Osteocyte (in vitro differentiated cells): ENCODE measurements at regions not wholly inside any gene's neighbourhood (a gene's known extent, or its start where the extent isn't known, plus 50 kb on each side); places are given as distances from the start of the nearest gene placed in this dataset.
"Not testable (repeated sequence)": the region's sequence is repeated elsewhere in the genome, so short reads cannot be mapped to it uniquely, and the experiment has no call there.

Experiments used
- DNase-seq: peaks from one replicate; pipeline ENCODE4 v3.0.0; 2021; ENCODE audit warnings: mixed read lengths; ENCODE audit not compliant: unreplicated experiment; ENCODE audit errors: extremely low spot score
- H3K27ac Mint-ChIP-seq: one replicate; pipeline ENCODE4 v1.8.0; 2021; ENCODE audit warnings: mild to moderate bottlenecking, mixed read lengths; ENCODE audit not compliant: unreplicated experiment
- H3K27me3 Mint-ChIP-seq: one replicate; pipeline ENCODE4 v1.8.0; 2021; ENCODE audit warnings: mixed read lengths; ENCODE audit not compliant: unreplicated experiment
- H3K36me3 Mint-ChIP-seq: one replicate; pipeline ENCODE4 v1.8.0; 2021; ENCODE audit warnings: mixed read lengths; ENCODE audit not compliant: unreplicated experiment
- H3K4me1 Mint-ChIP-seq: one replicate; pipeline ENCODE4 v1.8.0; 2021; ENCODE audit warnings: mixed read lengths; ENCODE audit not compliant: unreplicated experiment
- H3K4me3 Mint-ChIP-seq: one replicate; pipeline ENCODE4 v1.8.0; 2021; ENCODE audit warnings: mild to moderate bottlenecking, moderate library complexity, mixed read lengths; ENCODE audit not compliant: unreplicated experiment
- H3K9me3 Mint-ChIP-seq: one replicate; pipeline ENCODE4 v1.8.0; 2021; ENCODE audit warnings: mixed read lengths; ENCODE audit not compliant: unreplicated experiment
- CTCF ChIP-seq: fragments of 200-600 bp; sonication (generic); IDR thresholded peaks from 2 replicates; pipeline ENCODE4 v1.5.0; 2021; ENCODE audit warnings: antibody characterized with exemption, mild to moderate bottlenecking, moderate library complexity

DNA sequence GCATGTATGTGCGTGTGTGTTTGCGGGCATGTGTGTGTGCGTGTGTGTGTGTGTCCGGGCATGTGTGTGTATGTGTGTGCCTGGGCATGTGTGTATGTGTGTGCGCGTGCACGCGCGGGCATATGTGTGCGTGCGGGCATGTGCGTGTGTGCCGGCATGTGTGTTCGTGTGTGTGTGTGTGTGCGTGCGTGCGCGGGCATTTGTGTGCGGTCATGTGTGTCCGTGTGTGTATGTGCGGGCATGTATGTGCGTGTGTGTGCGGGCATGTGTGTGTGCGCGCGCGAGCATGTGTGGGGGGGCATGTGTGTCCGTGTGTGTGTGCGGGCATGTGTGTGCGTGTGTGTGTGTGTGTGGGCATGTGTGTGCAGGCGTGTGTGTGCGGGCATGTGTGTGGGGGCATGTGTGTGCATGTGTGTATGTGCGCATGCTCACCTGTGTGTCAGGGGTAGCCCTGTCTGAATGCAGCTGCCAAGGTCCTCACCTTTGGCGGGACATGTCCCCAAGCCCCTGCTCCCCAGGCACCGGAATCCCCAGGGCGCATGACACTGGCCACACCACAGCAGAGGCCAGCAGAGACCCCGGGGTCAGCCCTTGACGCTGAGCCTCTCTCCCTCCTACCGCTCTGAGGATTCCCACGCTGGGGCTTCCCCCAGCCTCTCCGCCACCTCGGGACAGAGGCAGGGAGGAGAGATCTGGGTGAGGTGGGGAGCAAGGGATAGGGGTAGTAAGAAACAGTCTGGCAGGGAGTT is 109.5 kb upstream of the NCOR2 start:
- peaks cover 48% of the 10 kb centered on the region for H3K4me1 Mint-ChIP-seq
- H3K4me3 Mint-ChIP-seq = no peak overlapping the region
- DNase-seq = no peak
- no peaks in the 10 kb centered on the region for H3K27me3 Mint-ChIP-seq
- no peak for TF ChIP-seq CTCF
- H3K27ac Mint-ChIP-seq = no peak overlapping the region
- H3K9me3 Mint-ChIP-seq = no peaks in the 10 kb centered on the region
- no peaks in the 10 kb centered on the region for H3K36me3 Mint-ChIP-seq

DNA sequence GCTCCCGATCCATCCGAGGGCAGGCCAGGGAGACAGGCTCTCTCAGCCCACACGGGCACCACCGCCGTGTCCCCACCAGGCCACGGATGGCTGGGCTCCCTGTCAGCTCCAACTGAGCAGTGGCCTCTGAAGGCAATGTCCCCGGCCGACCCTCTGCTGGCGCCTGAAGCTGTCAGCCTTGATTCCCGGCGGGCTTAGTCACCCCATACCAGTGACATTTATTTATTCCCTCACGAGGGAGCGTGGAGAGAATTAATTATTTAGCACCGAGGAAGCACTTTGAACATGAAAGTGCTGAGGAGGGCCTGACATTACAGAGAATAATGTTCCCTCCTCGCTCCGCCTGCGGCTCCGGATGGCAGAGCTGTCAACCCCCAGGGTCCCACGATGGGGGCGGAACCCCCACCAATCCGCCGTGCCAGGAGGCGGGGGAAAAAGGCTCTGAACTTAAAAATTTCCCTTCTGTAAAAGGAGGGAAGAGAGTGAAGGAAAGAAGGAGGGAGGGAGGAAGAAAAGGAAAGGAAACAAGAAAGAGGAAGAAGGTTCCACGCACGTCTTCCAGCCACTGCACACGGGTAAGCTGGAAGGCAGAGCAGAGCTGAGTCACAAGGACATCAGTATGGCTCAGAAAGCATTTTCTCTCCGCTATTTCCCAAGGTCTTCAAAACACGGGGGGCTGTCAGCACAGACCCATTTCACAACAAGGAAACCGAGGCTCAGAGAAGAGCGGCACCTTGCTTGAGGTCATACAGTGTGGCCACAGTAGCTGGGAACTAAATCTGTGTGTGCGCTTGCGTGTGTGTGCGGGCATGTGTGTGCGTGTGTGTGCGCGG is 108.7 kb upstream of the NCOR2 start:
- no peak for TF ChIP-seq CTCF
- peaks cover 40% of the 10 kb centered on the region for H3K4me1 Mint-ChIP-seq
- H3K36me3 Mint-ChIP-seq = no peaks in the 10 kb centered on the region
- peak overlapping the region; percentile 76 for H3K27ac Mint-ChIP-seq
- no peaks in the 10 kb centered on the region for H3K27me3 Mint-ChIP-seq
- no peak for DNase-seq
- no peaks in the 10 kb centered on the region for H3K9me3 Mint-ChIP-seq
- H3K4me3 Mint-ChIP-seq = peak overlapping the region; percentile 47

DNA sequence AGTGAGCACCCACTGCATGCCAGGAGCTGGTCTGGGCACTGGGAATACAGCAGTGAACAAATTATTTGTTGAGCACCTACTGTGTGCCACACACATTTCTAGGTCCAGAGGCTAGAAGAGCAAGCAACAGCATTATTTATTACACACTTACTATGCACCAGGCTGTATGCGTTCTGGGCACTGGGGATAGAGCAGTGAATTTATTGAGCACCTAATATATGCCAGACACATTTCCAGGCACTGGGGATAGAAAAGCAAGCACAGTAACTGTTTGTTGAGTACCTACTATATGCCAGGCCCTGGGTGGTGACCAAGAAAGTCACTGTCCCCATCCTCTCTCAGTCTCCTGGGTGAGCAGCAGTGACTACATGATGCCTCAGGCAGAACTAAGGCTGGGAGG is 107.5 kb upstream of the NCOR2 start:
- no peak for DNase-seq
- Mint-ChIP-seq H3K9me3 (no peaks in the 10 kb centered on the region), H3K4me3 (no peak overlapping the region), H3K36me3 (no peaks in the 10 kb centered on the region), H3K4me1 (peaks cover 36% of the 10 kb centered on the region), H3K27ac (peak overlapping the region; percentile 28), H3K27me3 (no peaks in the 10 kb centered on the region)
- TF ChIP-seq CTCF = no peak

- H3K4me3 Mint-ChIP-seq = no peak overlapping the region
- no peak for DNase-seq
- peaks cover 29% of the 10 kb centered on the region for H3K4me1 Mint-ChIP-seq
- H3K27me3 Mint-ChIP-seq = no peaks in the 10 kb centered on the region
- no peak for TF ChIP-seq CTCF
- peak overlapping the region; percentile 36 for H3K27ac Mint-ChIP-seq
- H3K36me3 Mint-ChIP-seq = no peaks in the 10 kb centered on the region
- no peaks in the 10 kb centered on the region for H3K9me3 Mint-ChIP-seq
Measured at GRCh38 chr12:124673801-124674617, 106.6 kb upstream of the NCOR2 start.

DNA sequence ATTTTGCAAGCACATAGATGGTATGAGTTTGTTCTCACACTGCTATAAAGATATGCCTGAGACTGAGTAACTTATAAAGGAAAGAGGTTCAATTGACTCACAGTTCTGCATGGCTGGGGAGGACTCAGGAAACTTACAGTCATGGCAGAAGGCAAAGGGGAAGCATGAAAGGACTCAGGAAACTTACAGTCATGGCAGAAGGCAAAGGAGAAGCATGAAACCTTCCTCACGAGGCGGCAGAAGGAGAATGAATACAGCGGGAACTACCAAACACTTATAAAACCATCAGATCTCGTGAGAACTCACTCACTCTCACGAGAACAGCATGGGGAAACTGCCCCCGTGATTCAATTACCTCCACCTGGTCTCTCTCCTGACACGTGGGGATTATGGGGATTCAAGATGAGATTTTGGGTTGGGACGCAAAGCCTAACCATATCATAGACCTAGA is 101.9 kb upstream of the NCOR2 start:
- DNase-seq, H3K4me3 Mint-ChIP-seq, H3K27me3 Mint-ChIP-seq, H3K9me3 Mint-ChIP-seq, H3K27ac Mint-ChIP-seq, H3K36me3 Mint-ChIP-seq: not testable (repeated sequence)
- H3K4me1 Mint-ChIP-seq = peaks cover 19% of the 10 kb centered on the region
